Tibial artery (tissue), 4 donors: ENCODE measurements at regions not wholly inside any gene's neighbourhood (a gene's known extent, or its start where the extent isn't known, plus 50 kb on each side); places are given as distances from the start of the nearest gene placed in this dataset.

Experiments
- DNase-seq, 2 donors: peaks; one replicate each; pipeline ENCODE4 v3.0.0-alpha.2; 2019
- H3K27ac ChIP-seq, 2 donors: fragments of 200-600 bp; sonication (generic) in 1 of 2; 1 replicate in 1 of 2; 2 replicates in 1 of 2; pipeline ENCODE4 v1.5.1; 2018 to 2019; ENCODE audit warnings: mild to moderate bottlenecking in 1 of 2
- H3K27me3 ChIP-seq, 2 donors: fragments of 200-600 bp; sonication (generic) in 1 of 2; one replicate each; pipeline versions ENCODE4 v1.5.1 to v1.6.0; 2016 to 2019
- H3K36me3 ChIP-seq, 3 donors: fragments of 200-600 bp; sonication (generic) in 2 of 3; one replicate each; pipeline ENCODE4 v1.5.1; 2016 to 2019; ENCODE audit warnings: mild to moderate bottlenecking in 2 of 3
- H3K4me1 ChIP-seq, 4 donors: fragments of 200-600 bp; sonication (generic) in 2 of 4; 1 replicate in 3 of 4; 2 replicates in 1 of 4; pipeline ENCODE4 v1.5.1; 2016 to 2019
- H3K4me3 ChIP-seq, 2 donors: fragments of 200-600 bp; sonication (generic) in 1 of 2; 1 replicate in 1 of 2; 2 replicates in 1 of 2; pipeline ENCODE4 v1.5.1; 2018 to 2019; ENCODE audit warnings: mild to moderate bottlenecking in 2 of 2
- H3K9me3 ChIP-seq, 3 donors: fragments of 200-600 bp; sonication (generic) in 1 of 3; one replicate each; pipeline ENCODE4 v1.5.1; 2016 to 2019
- CTCF ChIP-seq, 2 experiments: fragments of 200-600 bp in 1 of 2; fragments of 450-650 bp in 1 of 2; IDR thresholded peaks; one replicate each; pipeline ENCODE4 v1.5.1; 2017 to 2019; ENCODE audit warnings: antibody characterized with exemption in 2 of 2, mild to moderate bottlenecking in 1 of 2, moderate library complexity in 1 of 2
- intact Hi-C: fragments of 100-400 bp; cut with DNase I; formaldehyde crosslinking; loops from one replicate; pipeline ENCODE4 v1.15.0; 2023; ENCODE audit warnings: low total_unique reads

GRCh38 chr17:77499699-77500435 lies 359.1 kb downstream of the SEC14L1 start:
- Histone ChIP-seq H3K36me3 (peaks cover 25 to 57% (median 46%) of the 10 kb centered on the region in 3 donors), H3K9me3 (no peaks in the 10 kb centered on the region), H3K4me1 (peaks cover 0 to 3% (median under 1%) of the 10 kb centered on the region in 4 donors), H3K27ac (no peak overlapping the region), H3K4me3 (no peak overlapping the region), H3K27me3 (no peaks in the 10 kb centered on the region)
- peak in 1 of 2 donors; percentile 53 for DNase-seq
- TF ChIP-seq CTCF (IDR thresholded peaks at IDR 0.05): no peak
- intact Hi-C loops: loop anchor here (10.0 kb wide), 1 partner anchor 405 kb away; no protein-coding TSS in a partner anchor

- Histone ChIP-seq H3K4me3 (no peak overlapping the region), H3K27ac (no peak overlapping the region), H3K36me3 (peaks cover 24 to 49% (median 39%) of the 10 kb centered on the region in 3 donors), H3K4me1 (no peaks in the 10 kb centered on the region), H3K27me3 (no peaks in the 10 kb centered on the region), H3K9me3 (no peaks in the 10 kb centered on the region)
- intact Hi-C loops: no loop called here
- DNase-seq: peak in 1 of 2 donors; percentile 61
- TF ChIP-seq CTCF (IDR thresholded peaks at IDR 0.05): peak; percentile 23 to 24
Observed at GRCh38 chr17:77501101-77501566, 360.4 kb downstream of the SEC14L1 start.

GRCh38 chr17:77501751-77502625 lies 361.2 kb downstream of the SEC14L1 start:
- Histone ChIP-seq H3K27ac (no peak overlapping the region), H3K4me1 (no peaks in the 10 kb centered on the region), H3K27me3 (no peaks in the 10 kb centered on the region), H3K9me3 (no peaks in the 10 kb centered on the region), H3K4me3 (no peak overlapping the region), H3K36me3 (peaks cover 15 to 40% (median 31%) of the 10 kb centered on the region in 3 donors)
- intact Hi-C loops: no loop called here
- no peak for TF ChIP-seq CTCF (IDR thresholded peaks at IDR 0.05)
- DNase-seq: peak in 1 of 2 donors; percentile 43

GRCh38 chr17:77502626-77503292 lies 362.0 kb downstream of the SEC14L1 start:
- intact Hi-C loops: no loop called here
- no peaks in the 10 kb centered on the region for H3K4me1 ChIP-seq
- H3K27me3 ChIP-seq: no peaks in the 10 kb centered on the region
- peaks cover 12 to 32% (median 25%) of the 10 kb centered on the region in 3 donors for H3K36me3 ChIP-seq
- DNase-seq: peak in 1 of 2 donors; percentile 44
- H3K9me3 ChIP-seq: no peaks in the 10 kb centered on the region
- H3K4me3 ChIP-seq: no peak overlapping the region
- no peak overlapping the region for H3K27ac ChIP-seq
- no peak for TF ChIP-seq CTCF (IDR thresholded peaks at IDR 0.05)

- Histone ChIP-seq H3K4me3 (no peak overlapping the region), H3K27me3 (no peaks in the 10 kb centered on the region), H3K4me1 (no peaks in the 10 kb centered on the region), H3K36me3 (peaks cover 11 to 27% (median 20%) of the 10 kb centered on the region in 3 donors), H3K9me3 (no peaks in the 10 kb centered on the region), H3K27ac (no peak overlapping the region)
- intact Hi-C loops: no loop called here
- no peak for TF ChIP-seq CTCF (IDR thresholded peaks at IDR 0.05)
- peak in 1 of 2 donors; percentile 43 for DNase-seq
Observed at GRCh38 chr17:77503293-77503655, 362.5 kb downstream of the SEC14L1 start.
